ENCODE measurements at regions not wholly inside any gene's neighbourhood (a gene's known extent, or its start where the extent isn't known, plus 50 kb on each side); places are given as distances from the start of the nearest gene placed in this dataset.

DNA sequence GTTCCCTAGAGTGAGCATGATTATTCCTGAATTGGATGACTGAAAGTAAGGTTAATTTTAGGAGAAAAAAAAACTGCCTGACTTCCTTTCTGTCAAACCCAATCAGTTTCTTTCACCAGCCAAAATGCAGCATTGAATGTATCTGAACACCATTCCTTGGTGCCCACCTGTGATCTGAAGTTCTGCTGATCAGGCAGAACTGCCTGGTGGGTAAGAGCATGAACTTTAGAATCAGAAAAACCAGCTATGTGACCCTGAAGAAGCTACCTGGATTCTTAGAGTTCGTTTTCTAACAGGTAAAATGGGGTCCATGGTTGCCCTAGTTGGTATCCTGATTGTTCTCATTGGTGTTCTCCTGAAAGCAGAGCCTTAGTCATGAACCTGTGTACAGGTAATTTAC, 506.9 kb downstream of the MED13L start:
- Histone ChIP-seq H3K9me3 (ENCODE audit: low read length) (no peaks in the 10 kb centered on the region), H4K20me1 (ENCODE audit: insufficient read depth) (no peaks in the 10 kb centered on the region), H3K4me3 (ENCODE audit: low read length) (no peak overlapping the region), H2AFZ (ENCODE audit: low read depth, low read length) (no peak overlapping the region), H3K79me2 (replicated peaks; ENCODE audit: insufficient read depth, low read length) (no peaks in the 10 kb centered on the region), H3K4me2 (ENCODE audit: low read length) (no peak overlapping the region), H3K27me3 (ENCODE audit: insufficient read depth, low read depth, low read length) (no peaks in the 10 kb centered on the region), H3K27ac (ENCODE audit: low read length) (no peak overlapping the region), H3K9ac (ENCODE audit: low read length) (no peak overlapping the region), H3F3A (ENCODE audit: insufficient read depth, low read length, poor library complexity, severe bottlenecking) (no peaks in the 10 kb centered on the region), H3K9me2 (ENCODE audit: insufficient read depth, low read length) (no peaks in the 10 kb centered on the region), H3K36me3 (ENCODE audit: insufficient read depth, low read length) (no peaks in the 10 kb centered on the region)
- TF ChIP-seq SMC3 (conservative IDR thresholded peaks at IDR 0.05; ENCODE audit: poor library complexity) (no peak), RAD21 (conservative IDR thresholded peaks at IDR 0.05) (no peak), CTCF (IDR thresholded peaks at IDR 0.05; ENCODE audit: poor library complexity, severe bottlenecking) (no peak), EP300 (conservative IDR thresholded peaks at IDR 0.05; ENCODE audit: poor library complexity, severe bottlenecking) (no peak), POLR2AphosphoS5 (IDR thresholded peaks at IDR 0.05) (no peak), MXI1 (conservative IDR thresholded peaks at IDR 0.05; ENCODE audit: poor library complexity, severe bottlenecking) (no peak), EZH2 (IDR thresholded peaks at IDR 0.05; ENCODE audit: borderline replicate concordance, insufficient read depth, low read length, poor library complexity, severe bottlenecking) (no peak), TAF1 (IDR thresholded peaks at IDR 0.05; ENCODE audit: low read depth) (no peak)
- TF ChIP-seq, protein P1, sequence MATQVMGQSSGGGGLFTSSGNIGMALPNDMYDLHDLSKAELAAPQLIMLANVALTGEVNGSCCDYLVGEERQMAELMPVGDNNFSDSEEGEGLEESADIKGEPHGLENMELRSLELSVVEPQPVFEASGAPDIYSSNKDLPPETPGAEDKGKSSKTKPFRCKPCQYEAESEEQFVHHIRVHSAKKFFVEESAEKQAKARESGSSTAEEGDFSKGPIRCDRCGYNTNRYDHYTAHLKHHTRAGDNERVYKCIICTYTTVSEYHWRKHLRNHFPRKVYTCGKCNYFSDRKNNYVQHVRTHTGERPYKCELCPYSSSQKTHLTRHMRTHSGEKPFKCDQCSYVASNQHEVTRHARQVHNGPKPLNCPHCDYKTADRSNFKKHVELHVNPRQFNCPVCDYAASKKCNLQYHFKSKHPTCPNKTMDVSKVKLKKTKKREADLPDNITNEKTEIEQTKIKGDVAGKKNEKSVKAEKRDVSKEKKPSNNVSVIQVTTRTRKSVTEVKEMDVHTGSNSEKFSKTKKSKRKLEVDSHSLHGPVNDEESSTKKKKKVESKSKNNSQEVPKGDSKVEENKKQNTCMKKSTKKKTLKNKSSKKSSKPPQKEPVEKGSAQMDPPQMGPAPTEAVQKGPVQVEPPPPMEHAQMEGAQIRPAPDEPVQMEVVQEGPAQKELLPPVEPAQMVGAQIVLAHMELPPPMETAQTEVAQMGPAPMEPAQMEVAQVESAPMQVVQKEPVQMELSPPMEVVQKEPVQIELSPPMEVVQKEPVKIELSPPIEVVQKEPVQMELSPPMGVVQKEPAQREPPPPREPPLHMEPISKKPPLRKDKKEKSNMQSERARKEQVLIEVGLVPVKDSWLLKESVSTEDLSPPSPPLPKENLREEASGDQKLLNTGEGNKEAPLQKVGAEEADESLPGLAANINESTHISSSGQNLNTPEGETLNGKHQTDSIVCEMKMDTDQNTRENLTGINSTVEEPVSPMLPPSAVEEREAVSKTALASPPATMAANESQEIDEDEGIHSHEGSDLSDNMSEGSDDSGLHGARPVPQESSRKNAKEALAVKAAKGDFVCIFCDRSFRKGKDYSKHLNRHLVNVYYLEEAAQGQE (IDR thresholded peaks at IDR 0.05; ENCODE audit: borderline replicate concordance), result no peak

GRCh38 chr12:115767916-115768315, 509.6 kb downstream of the MED13L start:
- H4K20me1 ChIP-seq (ENCODE audit: insufficient read depth), result no peaks in the 10 kb centered on the region
- H3K27ac ChIP-seq (ENCODE audit: low read length), result no peak overlapping the region
- H3K9me3 ChIP-seq (ENCODE audit: low read length), result no peaks in the 10 kb centered on the region
- H3K9ac ChIP-seq (ENCODE audit: low read length), result no peak overlapping the region
- no peak overlapping the region for H2AFZ ChIP-seq (ENCODE audit: low read depth, low read length)
- no peaks in the 10 kb centered on the region for H3K79me2 ChIP-seq (replicated peaks; ENCODE audit: insufficient read depth, low read length)
- peaks cover 2% of the 10 kb centered on the region for H3K27me3 ChIP-seq (ENCODE audit: insufficient read depth, low read depth, low read length)
- H3K9me2 ChIP-seq (ENCODE audit: insufficient read depth, low read length), result no peaks in the 10 kb centered on the region
- H3K4me3 ChIP-seq (ENCODE audit: low read length), result no peak overlapping the region
- H3K36me3 ChIP-seq (ENCODE audit: insufficient read depth, low read length), result no peaks in the 10 kb centered on the region
- no peaks in the 10 kb centered on the region for H3F3A ChIP-seq (ENCODE audit: insufficient read depth, low read length, poor library complexity, severe bottlenecking)
- H3K4me2 ChIP-seq (ENCODE audit: low read length), result no peak overlapping the region
- TF ChIP-seq POLR2AphosphoS5 (IDR thresholded peaks at IDR 0.05) (no peak), CTCF (IDR thresholded peaks at IDR 0.05; ENCODE audit: poor library complexity, severe bottlenecking) (no peak), EZH2 (IDR thresholded peaks at IDR 0.05; ENCODE audit: borderline replicate concordance, insufficient read depth, low read length, poor library complexity, severe bottlenecking) (no peak), SMC3 (conservative IDR thresholded peaks at IDR 0.05; ENCODE audit: poor library complexity) (no peak), EP300 (conservative IDR thresholded peaks at IDR 0.05; ENCODE audit: poor library complexity, severe bottlenecking) (no peak), RAD21 (conservative IDR thresholded peaks at IDR 0.05) (no peak), TAF1 (IDR thresholded peaks at IDR 0.05; ENCODE audit: low read depth) (no peak), MXI1 (conservative IDR thresholded peaks at IDR 0.05; ENCODE audit: poor library complexity, severe bottlenecking) (no peak)
- TF ChIP-seq, protein P1 (IDR thresholded peaks at IDR 0.05; ENCODE audit: borderline replicate concordance), result no peak
